RWPE1 (cell line): ENCODE measurements at regions not wholly inside any gene's neighbourhood (a gene's known extent, or its start where the extent isn't known, plus 50 kb on each side); places are given as distances from the start of the nearest gene placed in this dataset.

Experiments
- CTCF ChIA-PET: fragments of 350-600 bp; sonication (Branson Sonifier 250); formaldehyde crosslinking; extraction: SDS; loops from one replicate; lab custom pipeline; 2021; lab: Yijun Ruan, JAX
- POLR2A ChIA-PET: fragments of 400-600 bp; formaldehyde crosslinking; extraction: SDS; loops from one replicate; lab custom pipeline; 2020; ENCODE audit warnings: antibody characterized with exemption; ENCODE audit not compliant: low non-redundant PET; lab: Yijun Ruan, JAX
- DNase-seq: peaks from one replicate; pipeline ENCODE4 v3.0.0; 2012; ENCODE audit warnings: low spot score
- H3K27ac ChIP-seq: fragments of 450-650 bp; 2 replicates; pipeline ENCODE4 v1.5.1; 2017
- TF ChIP-seq, protein P1 (sequence below): fragments of 450-650 bp; conservative IDR thresholded peaks from 2 replicates; pipeline ENCODE4 v1.5.1; 2017; ENCODE audit warnings: low read depth, mild to moderate bottlenecking

DNA sequence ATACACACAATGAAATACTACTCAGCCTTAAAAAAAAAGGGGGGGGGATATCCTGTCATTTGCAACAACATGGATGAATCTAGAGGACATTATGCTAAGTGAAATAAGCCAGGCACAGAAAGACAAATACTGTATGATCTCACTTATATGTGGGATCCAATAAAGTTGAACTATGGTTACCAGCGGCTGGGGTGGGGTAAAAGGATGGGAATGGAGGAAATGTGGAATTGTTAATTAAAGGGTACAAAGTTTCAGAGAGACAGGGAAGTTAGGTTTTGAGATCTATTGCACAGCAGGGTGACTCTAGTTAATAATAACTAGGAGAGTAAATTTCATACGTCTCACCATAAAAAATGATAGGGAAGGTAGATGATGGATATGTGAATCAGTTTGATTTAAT lies 76.2 kb upstream of the ZNF608 start:
- ChIA-PET POLR2A (no interaction called here), CTCF (no interaction called here)

DNA sequence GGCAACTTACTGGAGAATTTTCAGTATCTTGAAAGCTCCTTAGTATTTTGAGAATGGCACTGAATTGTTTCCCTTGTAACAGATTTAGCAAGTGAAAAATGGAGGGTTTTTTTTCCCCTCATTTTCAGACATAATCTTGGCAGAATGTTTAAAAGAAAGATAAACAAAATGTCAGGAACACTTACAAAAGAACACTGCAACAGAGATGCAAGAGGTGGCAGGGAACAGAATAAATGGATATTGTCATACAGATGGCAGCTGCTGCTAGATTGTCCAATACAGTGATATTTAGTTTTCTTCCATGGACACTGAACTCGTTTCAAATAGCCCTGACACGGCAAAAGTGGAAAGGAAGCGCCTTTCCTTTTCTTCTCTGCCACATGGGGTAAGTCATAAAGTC lies 76.9 kb upstream of the ZNF608 start:
- DNase-seq, result no peak
- ChIA-PET CTCF (interaction anchor here (0.9 to 1.0 kb wide), 2 partner anchors 557 to 1152 kb away, joined by 4 to 5 read pairs; no protein-coding TSS in a partner anchor), POLR2A (no interaction called here)
- TF ChIP-seq, protein P1, sequence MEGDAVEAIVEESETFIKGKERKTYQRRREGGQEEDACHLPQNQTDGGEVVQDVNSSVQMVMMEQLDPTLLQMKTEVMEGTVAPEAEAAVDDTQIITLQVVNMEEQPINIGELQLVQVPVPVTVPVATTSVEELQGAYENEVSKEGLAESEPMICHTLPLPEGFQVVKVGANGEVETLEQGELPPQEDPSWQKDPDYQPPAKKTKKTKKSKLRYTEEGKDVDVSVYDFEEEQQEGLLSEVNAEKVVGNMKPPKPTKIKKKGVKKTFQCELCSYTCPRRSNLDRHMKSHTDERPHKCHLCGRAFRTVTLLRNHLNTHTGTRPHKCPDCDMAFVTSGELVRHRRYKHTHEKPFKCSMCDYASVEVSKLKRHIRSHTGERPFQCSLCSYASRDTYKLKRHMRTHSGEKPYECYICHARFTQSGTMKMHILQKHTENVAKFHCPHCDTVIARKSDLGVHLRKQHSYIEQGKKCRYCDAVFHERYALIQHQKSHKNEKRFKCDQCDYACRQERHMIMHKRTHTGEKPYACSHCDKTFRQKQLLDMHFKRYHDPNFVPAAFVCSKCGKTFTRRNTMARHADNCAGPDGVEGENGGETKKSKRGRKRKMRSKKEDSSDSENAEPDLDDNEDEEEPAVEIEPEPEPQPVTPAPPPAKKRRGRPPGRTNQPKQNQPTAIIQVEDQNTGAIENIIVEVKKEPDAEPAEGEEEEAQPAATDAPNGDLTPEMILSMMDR, result no peak
- H3K27ac ChIP-seq, result no peak overlapping the region

More for the DNA sequence above, 76.2 kb upstream of the ZNF608 start:
- H3K27ac ChIP-seq, result no peak overlapping the region
- TF ChIP-seq, protein P1, result no peak
- DNase-seq, result no peak

DNA sequence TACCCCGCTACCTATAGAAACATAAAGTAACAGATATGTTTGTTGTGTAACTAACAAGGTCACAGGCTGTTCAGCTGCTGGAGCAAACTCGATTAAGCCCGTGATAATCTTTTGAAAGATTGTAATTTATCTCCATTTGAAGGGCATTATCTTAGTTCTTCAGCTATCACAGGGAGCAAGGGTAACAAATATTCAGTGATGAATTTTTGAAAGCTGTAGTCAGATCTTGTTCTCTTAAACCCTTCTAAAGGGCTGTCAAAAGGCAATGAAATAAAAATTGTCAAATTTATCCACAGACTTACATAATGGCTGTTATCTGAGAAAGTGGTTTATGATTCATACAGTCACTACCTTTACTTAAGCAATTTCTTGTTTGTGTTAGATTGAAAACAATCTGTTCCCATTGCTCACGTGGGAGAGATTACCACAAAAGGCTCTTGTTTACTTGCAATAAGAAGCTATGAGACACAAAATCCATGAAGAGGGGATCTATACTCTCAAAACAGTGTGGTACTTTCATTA lies 78.3 kb upstream of the ZNF608 start:
- ChIA-PET CTCF (no interaction called here), POLR2A (no interaction called here)
- no peak overlapping the region for H3K27ac ChIP-seq
- TF ChIP-seq, protein P1, result no peak
- DNase-seq, result peak; percentile 62

DNA sequence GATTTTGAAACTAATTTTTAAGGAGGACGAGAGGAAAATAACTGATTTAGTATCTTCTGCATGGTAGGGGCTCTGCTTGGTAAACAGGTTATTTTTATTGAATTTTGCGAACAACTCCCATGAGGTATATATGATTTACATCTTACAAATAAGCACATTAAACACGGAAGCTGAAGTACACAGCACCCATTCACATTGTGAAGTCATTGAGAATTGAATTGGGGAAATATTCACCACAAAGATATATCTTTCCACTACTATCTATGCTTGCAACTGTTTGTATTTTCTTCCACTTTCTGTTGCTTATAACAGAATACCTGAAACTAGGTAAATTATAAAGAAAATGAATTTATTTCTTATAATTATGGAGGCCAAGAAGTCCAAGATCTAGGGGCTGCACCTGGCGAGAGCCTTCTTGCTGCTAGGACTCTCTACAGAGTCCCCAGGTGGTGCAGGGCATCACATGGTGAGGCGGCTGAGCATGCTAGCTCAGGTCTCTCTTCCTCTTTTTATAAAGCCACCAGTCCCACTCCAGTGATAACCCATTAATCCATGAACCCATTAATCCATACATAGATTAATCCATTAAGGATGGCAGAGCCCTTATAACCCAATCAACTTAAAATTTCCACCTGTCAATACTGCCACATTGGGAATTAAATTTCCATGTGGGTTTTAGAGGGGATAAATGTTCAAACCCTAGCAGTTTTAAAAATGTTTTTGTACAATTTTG lies 79.0 kb upstream of the ZNF608 start:
- TF ChIP-seq, protein P1, result no peak
- CTCF ChIA-PET, result interaction anchor here (0.6 kb wide), 1 partner anchor 46 kb away, joined by 3 read pairs; no protein-coding TSS in a partner anchor
- POLR2A ChIA-PET, result no interaction called here
- DNase-seq, result no peak
- H3K27ac ChIP-seq, result no peak overlapping the region; the same call in 1 of the 2 replicates

DNA sequence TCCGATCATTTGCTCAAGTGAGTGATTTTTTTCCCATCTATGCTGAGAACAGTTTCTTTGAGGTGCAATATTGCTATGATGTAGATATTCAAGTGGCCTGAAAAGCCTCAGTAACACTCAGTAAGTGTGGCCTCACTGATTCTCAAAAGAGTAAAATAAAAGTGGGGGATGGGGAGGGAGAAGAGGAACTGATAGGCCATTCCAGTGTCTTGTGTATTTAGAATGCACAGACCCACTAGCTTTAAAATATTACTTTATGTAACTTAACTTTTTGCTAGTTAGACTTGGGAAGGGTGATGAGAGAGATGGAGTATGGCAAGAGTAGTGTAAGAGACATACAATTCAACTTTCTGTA lies 79.5 kb upstream of the ZNF608 start:
- TF ChIP-seq, protein P1, result no peak
- ChIA-PET CTCF (interaction anchor here (0.6 kb wide), 1 partner anchor 45 kb away, joined by 3 read pairs; no protein-coding TSS in a partner anchor), POLR2A (no interaction called here)
- no peak overlapping the region for H3K27ac ChIP-seq
- DNase-seq, result no peak

DNA sequence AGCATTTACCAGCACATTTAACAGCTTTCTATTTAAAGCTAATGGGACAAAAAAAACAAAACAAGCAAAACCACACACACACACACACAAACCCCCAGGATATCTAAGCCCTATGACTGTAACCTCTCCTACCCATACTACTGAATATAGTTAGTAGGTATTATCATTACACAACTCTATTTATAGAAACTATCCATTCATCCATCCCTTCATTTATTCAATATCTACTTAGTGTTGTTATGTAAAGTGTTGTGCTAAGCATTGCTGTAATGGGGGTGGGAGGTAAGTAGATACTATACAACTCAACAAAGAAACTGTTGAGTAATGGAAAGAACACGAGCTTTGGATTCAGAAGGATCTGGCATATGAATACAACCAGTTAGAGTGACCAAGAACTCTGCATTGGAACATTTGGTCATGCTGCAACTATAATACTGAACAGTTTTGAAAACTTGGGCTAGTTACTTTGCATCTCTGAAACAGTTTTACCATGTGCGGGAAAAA lies 82.3 kb upstream of the ZNF608 start:
- H3K27ac ChIP-seq, result no peak overlapping the region
- CTCF ChIA-PET, result no interaction called here
- no peak for DNase-seq
- POLR2A ChIA-PET, result no interaction called here
- TF ChIP-seq, protein P1, result no peak
